HG02610 (cell line): ENCODE measurements at regions not wholly inside any gene's neighbourhood (a gene's known extent, or its start where the extent isn't known, plus 50 kb on each side); places are given as distances from the start of the nearest gene placed in this dataset.
"Not testable (repeated sequence)": the region's sequence is repeated elsewhere in the genome, so short reads cannot be mapped to it uniquely, and the experiment has no call there.

Experiments
- ATAC-seq: cut with Tn5 transposase; IDR thresholded peaks from one replicate; pipeline ENCODE4 v1.9.1; 2021; ENCODE audit warnings: mild to moderate bottlenecking, moderate library complexity; ENCODE audit not compliant: unreplicated experiment

GRCh38 chr15:38852188-38852587 lies 287.6 kb upstream of the RASGRP1 start:
- not testable (repeated sequence) for ATAC-seq

GRCh38 chr15:38853608-38854007 lies 289.0 kb upstream of the RASGRP1 start:
- no peak for ATAC-seq

GRCh38 chr15:38854506-38854905 lies 289.9 kb upstream of the RASGRP1 start:
- no peak for ATAC-seq

- ATAC-seq = no peak
Observed at GRCh38 chr15:38857814-38858213, 293.2 kb upstream of the RASGRP1 start.

- ATAC-seq = no peak
Observed at GRCh38 chr15:38859574-38859973, 295.0 kb upstream of the RASGRP1 start.

- ATAC-seq = no peak
Observed at GRCh38 chr15:38860253-38860652, 295.6 kb upstream of the RASGRP1 start.

GRCh38 chr15:38860674-38861073 lies 296.1 kb upstream of the RASGRP1 start:
- no peak for ATAC-seq

- ATAC-seq = no peak
Observed at GRCh38 chr15:38861108-38861507, 296.5 kb upstream of the RASGRP1 start.

GRCh38 chr15:38862099-38862498 lies 297.5 kb upstream of the RASGRP1 start:
- ATAC-seq = no peak

GRCh38 chr15:38863381-38863780 lies 298.8 kb upstream of the RASGRP1 start:
- ATAC-seq = no peak

- ATAC-seq = no peak
Observed at GRCh38 chr15:38864122-38864521, 299.5 kb upstream of the RASGRP1 start.

GRCh38 chr15:38864827-38865581 lies 300.4 kb upstream of the RASGRP1 start:
- ATAC-seq = no peak

- no peak for ATAC-seq
Observed at GRCh38 chr15:38867556-38867955, 302.9 kb upstream of the RASGRP1 start.

- ATAC-seq = no peak
Observed at GRCh38 chr15:38868326-38869114, 303.9 kb upstream of the RASGRP1 start.

GRCh38 chr15:38871638-38872037 lies 307.0 kb upstream of the RASGRP1 start:
- no peak for ATAC-seq

GRCh38 chr15:38872732-38873131 lies 308.1 kb upstream of the RASGRP1 start:
- no peak for ATAC-seq

- no peak for ATAC-seq
Observed at GRCh38 chr15:38873158-38873557, 308.5 kb upstream of the RASGRP1 start.

- ATAC-seq = no peak
Observed at GRCh38 chr15:38874464-38874863, 309.9 kb upstream of the RASGRP1 start.

- ATAC-seq = no peak
Observed at GRCh38 chr15:38876211-38876610, 311.6 kb upstream of the RASGRP1 start.

GRCh38 chr15:38876621-38877020 lies 312.0 kb upstream of the RASGRP1 start:
- no peak for ATAC-seq

- no peak for ATAC-seq
Observed at GRCh38 chr15:38877471-38877870, 312.9 kb upstream of the RASGRP1 start.

GRCh38 chr15:38878026-38878425 lies 313.4 kb upstream of the RASGRP1 start:
- no peak for ATAC-seq
